CD4-positive, alpha-beta T cell (primary cell): ENCODE measurements at regions not wholly inside any gene's neighbourhood (a gene's known extent, or its start where the extent isn't known, plus 50 kb on each side); places are given as distances from the start of the nearest gene placed in this dataset.

ENCODE experiments used
- ATAC-seq: fragments of 200-7000 bp; cut with Tn5 transposase; one replicate; pipeline ENCODE4 v1.10.0; 2022; ENCODE audit warnings: mild to moderate bottlenecking; ENCODE audit not compliant: poor library complexity
- CTCF ChIA-PET: fragments of 350-600 bp; sonication (Branson Sonifier 250); formaldehyde crosslinking; loops from one replicate; lab custom pipeline; 2021; ENCODE audit warnings: antibody characterized with exemption, inconsistent platforms; lab: Charles Lee
- POLR2A ChIA-PET: fragments of 350-600 bp; sonication (Branson Sonifier 250); formaldehyde crosslinking; loops from one replicate; lab custom pipeline; 2021; ENCODE audit warnings: antibody characterized with exemption, inconsistent platforms; lab: Charles Lee
- DNase-seq, 14 experiments: peaks; one replicate each; pipeline ENCODE4 v3.0.0-alpha.2; 2013 to 2020; ENCODE audit warnings: mixed read lengths in 2 of 14
- H3K27ac ChIP-seq, 2 donors: one replicate each; pipeline versions ENCODE4 v1.5.1 to v1.7.0; 2013; ENCODE audit warnings: low read length in 2 of 2, low read depth in 1 of 2, mild to moderate bottlenecking in 1 of 2
- H3K27me3 ChIP-seq, 2 experiments: 1 replicate in 1 of 2; 2 replicates in 1 of 2; pipeline versions ENCODE4 v1.6.1 to v1.7.0; 2013; ENCODE audit warnings: low read length in 2 of 2, control low read depth in 1 of 2, mild to moderate bottlenecking in 1 of 2, moderate library complexity in 1 of 2; ENCODE audit not compliant: insufficient read depth in 2 of 2, control insufficient read depth in 1 of 2
- H3K36me3 ChIP-seq: one replicate; pipeline ENCODE4 v1.6.1; 2013; ENCODE audit warnings: low read length, control low read depth; ENCODE audit not compliant: insufficient read depth
- H3K4me1 ChIP-seq: one replicate; pipeline ENCODE4 v1.6.1; 2013; ENCODE audit warnings: low read length, control low read depth; ENCODE audit not compliant: insufficient read depth
- H3K4me3 ChIP-seq: one replicate; pipeline ENCODE4 v1.5.1; 2013; ENCODE audit warnings: mild to moderate bottlenecking, low read length, moderate library complexity
- H3K9me3 ChIP-seq, 2 experiments: 1 replicate in 1 of 2; 2 replicates in 1 of 2; pipeline versions ENCODE4 v1.6.1 to v1.7.0; 2013; ENCODE audit warnings: low read length in 2 of 2, mild to moderate bottlenecking in 2 of 2, control low read depth in 1 of 2, moderate library complexity in 1 of 2; ENCODE audit not compliant: control insufficient read depth in 1 of 2, insufficient read depth in 1 of 2
- H3K27ac Mint-ChIP-seq: one replicate; pipeline ENCODE4 v1.8.0; 2020; ENCODE audit warnings: mixed read lengths
- H3K27me3 Mint-ChIP-seq: one replicate; pipeline ENCODE4 v1.8.0; 2021; ENCODE audit warnings: mixed read lengths
- H3K36me3 Mint-ChIP-seq: one replicate; pipeline ENCODE4 v1.8.0; 2021; ENCODE audit warnings: low read depth, mixed read lengths
- H3K4me1 Mint-ChIP-seq: one replicate; pipeline ENCODE4 v1.8.0; 2021; ENCODE audit warnings: low read depth, mixed read lengths
- H3K4me3 Mint-ChIP-seq: one replicate; pipeline ENCODE4 v1.8.0; 2020; ENCODE audit warnings: mild to moderate bottlenecking, mixed read lengths
- H3K9me3 Mint-ChIP-seq: one replicate; pipeline ENCODE4 v1.8.0; 2020; ENCODE audit warnings: mixed read lengths
- CTCF ChIP-seq: fragments of 200-600 bp; IDR thresholded peaks from one replicate; pipeline ENCODE4 v1.8.0; 2022; ENCODE audit warnings: antibody characterized with exemption, mild to moderate bottlenecking
- intact Hi-C, 2 experiments: fragments of 100-400 bp; cut with DNase I in 1 of 2; cut with micrococcal nuclease in 1 of 2; formaldehyde crosslinking; loops; one replicate each; pipeline versions ENCODE4 v1.15.1 to v1.9.0; 2023 to 2025; cut with DNase I, micrococcal nuclease

GRCh38 chr2:217618744-217619143 is 384.1 kb downstream of the TNS1 start:
- POLR2A ChIA-PET = no interaction called here
- no peaks in the 10 kb centered on the region for H3K9me3 Mint-ChIP-seq
- H3K27me3 Mint-ChIP-seq = no peaks in the 10 kb centered on the region
- H3K4me3 Mint-ChIP-seq = no peak overlapping the region
- TF ChIP-seq CTCF = no peak
- no peaks in the 10 kb centered on the region for H3K36me3 Mint-ChIP-seq
- no peak overlapping the region for H3K27ac ChIP-seq
- no peak overlapping the region for H3K4me3 ChIP-seq
- H3K36me3 ChIP-seq = no peaks in the 10 kb centered on the region
- no peaks in the 10 kb centered on the region for H3K27me3 ChIP-seq
- ATAC-seq = no peak
- H3K27ac Mint-ChIP-seq = no peak overlapping the region
- no peaks in the 10 kb centered on the region for H3K4me1 ChIP-seq
- no peaks in the 10 kb centered on the region for H3K4me1 Mint-ChIP-seq
- intact Hi-C loops = no loop called here
- CTCF ChIA-PET = no interaction called here
- H3K9me3 ChIP-seq = no peaks in the 10 kb centered on the region
- DNase-seq = no peak

- DNase-seq = no peak
- Mint-ChIP-seq H3K4me3 (no peak overlapping the region), H3K36me3 (no peaks in the 10 kb centered on the region), H3K27ac (no peak overlapping the region), H3K4me1 (peaks cover under 1% of the 10 kb centered on the region), H3K27me3 (no peaks in the 10 kb centered on the region), H3K9me3 (no peaks in the 10 kb centered on the region)
- Histone ChIP-seq H3K36me3 (no peaks in the 10 kb centered on the region), H3K4me1 (peaks cover 3% of the 10 kb centered on the region), H3K4me3 (no peak overlapping the region), H3K9me3 (no peaks in the 10 kb centered on the region), H3K27me3 (no peaks in the 10 kb centered on the region), H3K27ac (no peak overlapping the region)
- no peak for TF ChIP-seq CTCF
- no peak for ATAC-seq
- ChIA-PET CTCF (no interaction called here), POLR2A (no interaction called here)
- intact Hi-C loops = no loop called here
Measured at GRCh38 chr2:217617616-217618022, 385.2 kb downstream of the TNS1 start.

- no peak overlapping the region for H3K27ac Mint-ChIP-seq
- no peak for TF ChIP-seq CTCF
- H3K27me3 Mint-ChIP-seq = no peaks in the 10 kb centered on the region
- peaks cover 8% of the 10 kb centered on the region for H3K4me1 Mint-ChIP-seq
- H3K4me1 ChIP-seq = peaks cover 9% of the 10 kb centered on the region
- H3K4me3 ChIP-seq = no peak overlapping the region
- no peaks in the 10 kb centered on the region for H3K36me3 ChIP-seq
- no peaks in the 10 kb centered on the region for H3K9me3 Mint-ChIP-seq
- no peaks in the 10 kb centered on the region for H3K27me3 ChIP-seq
- DNase-seq (no peak), ATAC-seq (no peak)
- no peak overlapping the region for H3K27ac ChIP-seq
- no peak overlapping the region for H3K4me3 Mint-ChIP-seq
- no peaks in the 10 kb centered on the region for H3K36me3 Mint-ChIP-seq
- intact Hi-C loops = no loop called here
- ChIA-PET CTCF (no interaction called here), POLR2A (no interaction called here)
- H3K9me3 ChIP-seq = no peaks in the 10 kb centered on the region
Measured at GRCh38 chr2:217616936-217617335, 385.9 kb downstream of the TNS1 start.
